IMR-90 (cell line): ENCODE measurements at regions not wholly inside any gene's neighbourhood (a gene's known extent, or its start where the extent isn't known, plus 50 kb on each side); places are given as distances from the start of the nearest gene placed in this dataset.

Source experiments
- ATAC-seq: fragments of 200-7000 bp; cut with Tn5 transposase; 2 replicates; pipeline ENCODE4 v1.9.1; 2020; ENCODE audit warnings: low read depth, mild to moderate bottlenecking, moderate library complexity
- BruUV-seq: library from RNA; stranded (reverse); fragments of 400-500 nt; replicated peaks from 2 replicates; lab custom pipeline; 2021; lab: Mats Ljungman, UMichigan
- CTCF ChIA-PET: fragments of 300-600 bp; formaldehyde crosslinking; extraction: SDS; loops from one replicate; lab custom pipeline; 2021; ENCODE audit warnings: antibody characterized with exemption; lab: Yijun Ruan, JAX
- POLR2A ChIA-PET: fragments of 300-600 bp; sonication (Branson Sonifier 250); formaldehyde crosslinking; loops from one replicate; lab custom pipeline; 2022; ENCODE audit warnings: antibody characterized with exemption; ENCODE audit not compliant: unreplicated experiment; lab: Charles Lee
- DNase-seq: peaks from one replicate; pipeline ENCODE4 v3.0.0; 2013
- H2AFZ ChIP-seq: replicated peaks from 2 replicates; pipeline ENCODE3; 2013; ENCODE audit warnings: low read length, mild to moderate bottlenecking; ENCODE audit not compliant: poor library complexity
- H2AK5ac ChIP-seq: 2 replicates; pipeline ENCODE4 v1.6.1; 2013; ENCODE audit warnings: low read depth, low read length, inconsistent platforms
- H2AK9ac ChIP-seq: replicated peaks from 2 replicates; pipeline ENCODE3; 2013; ENCODE audit warnings: mild to moderate bottlenecking, low read depth, low read length, moderate library complexity; ENCODE audit not compliant: poor library complexity
- H2BK120ac ChIP-seq: 2 replicates; pipeline ENCODE4 v1.6.1; 2013; ENCODE audit warnings: low read depth, low read length, inconsistent platforms
- H2BK15ac ChIP-seq: 3 replicates; pipeline ENCODE4 v1.6.1; 2013; ENCODE audit warnings: low read depth, low read length, inconsistent platforms
- H2BK20ac ChIP-seq: 2 replicates; pipeline ENCODE4 v1.6.1; 2013; ENCODE audit warnings: low read depth, mild to moderate bottlenecking, inconsistent platforms, low read length, moderate library complexity
- H2BK5ac ChIP-seq: 2 replicates; pipeline ENCODE4 v1.6.1; 2013; ENCODE audit warnings: mild to moderate bottlenecking, low read depth, low read length, inconsistent platforms; ENCODE audit not compliant: poor library complexity, severe bottlenecking
- H3K14ac ChIP-seq: replicated peaks from 2 replicates; pipeline ENCODE4 v1.6.1; 2013; ENCODE audit warnings: low read depth, low read length, inconsistent platforms
- H3K18ac ChIP-seq: 2 replicates; pipeline ENCODE4 v1.6.1; 2013; ENCODE audit warnings: low read depth, low read length, control low read depth
- H3K23ac ChIP-seq: 2 replicates; pipeline ENCODE4 v1.6.1; 2013; ENCODE audit warnings: low read depth, low read length, inconsistent platforms
- H3K27ac ChIP-seq: 2 replicates; pipeline ENCODE4 v1.5.1; 2013; ENCODE audit warnings: mild to moderate bottlenecking, control low read depth, low read length; ENCODE audit not compliant: insufficient read depth
- H3K27me3 ChIP-seq: 2 replicates; pipeline ENCODE4 v1.6.1; 2013; ENCODE audit warnings: low read length; ENCODE audit not compliant: control insufficient read depth, insufficient read depth
- H3K36me3 ChIP-seq: 2 replicates; pipeline ENCODE4 v1.6.1; 2013; ENCODE audit warnings: low read length, mixed read lengths; ENCODE audit not compliant: control insufficient read depth, insufficient read depth
- H3K4ac ChIP-seq: 2 replicates; pipeline ENCODE4 v1.6.1; 2013; ENCODE audit warnings: low read depth, low read length, inconsistent platforms
- H3K4me1 ChIP-seq: 2 replicates; pipeline ENCODE4 v1.6.1; 2013; ENCODE audit warnings: low read length, mixed read lengths; ENCODE audit not compliant: control insufficient read depth, insufficient read depth
- H3K4me2 ChIP-seq: 2 replicates; pipeline ENCODE4 v1.6.1; 2013; ENCODE audit warnings: low read depth, mild to moderate bottlenecking, control low read depth, low read length, moderate library complexity
- H3K4me3 ChIP-seq: 2 replicates; pipeline ENCODE4 v1.5.1; 2013; ENCODE audit warnings: low read depth, mild to moderate bottlenecking, control low read depth, low read length, moderate library complexity; ENCODE audit not compliant: insufficient read depth
- H3K56ac ChIP-seq: 2 replicates; pipeline ENCODE4 v1.6.1; 2013; ENCODE audit warnings: low read length, inconsistent platforms; ENCODE audit not compliant: insufficient read depth; ENCODE audit errors: extremely low read depth
- H3K79me1 ChIP-seq, 2 experiments: 2 replicates each; pipeline ENCODE4 v1.6.1; 2013; ENCODE audit warnings: low read length in 2 of 2, inconsistent platforms in 1 of 2, low read depth in 1 of 2
- H3K9ac ChIP-seq: 2 replicates; pipeline ENCODE4 v1.6.1; 2013; ENCODE audit warnings: low read depth, low read length, control low read depth
- H3K9me1 ChIP-seq: 2 replicates; pipeline ENCODE4 v1.6.1; 2013; ENCODE audit warnings: low read length, inconsistent platforms; ENCODE audit not compliant: insufficient read depth
- H3K9me3 ChIP-seq: 2 replicates; pipeline ENCODE4 v1.6.1; 2013; ENCODE audit warnings: low read length; ENCODE audit not compliant: control insufficient read depth, insufficient read depth
- H4K20me1 ChIP-seq: 2 replicates; pipeline ENCODE4 v1.6.1; 2013; ENCODE audit warnings: low read length, inconsistent platforms; ENCODE audit not compliant: insufficient read depth
- H4K5ac ChIP-seq: 2 replicates; pipeline ENCODE4 v1.6.1; 2013; ENCODE audit warnings: mild to moderate bottlenecking, low read depth, low read length, control low read depth
- H4K8ac ChIP-seq, 2 experiments: 2 replicates each; pipeline ENCODE4 v1.6.1; 2013; ENCODE audit warnings: low read depth in 2 of 2, low read length in 2 of 2, control low read depth in 1 of 2, inconsistent platforms in 1 of 2
- H4K91ac ChIP-seq: 2 replicates; pipeline ENCODE4 v1.6.1; 2013; ENCODE audit warnings: low read depth, low read length, inconsistent platforms; ENCODE audit not compliant: insufficient read depth
- CTCF ChIP-seq: conservative IDR thresholded peaks from 2 replicates; pipeline ENCODE4 v1.5.1; 2012; ENCODE audit warnings: mild to moderate bottlenecking, low read depth, low read length, improper control_type of control experiment
- WGBS, 2 experiments: methylation state at CpG; one replicate each; pipeline versions ENCODE4 v1.1.5 to v1.1.7; 2013; ENCODE audit warnings: missing lambda C conversion rate in 2 of 2; ENCODE audit not compliant: insufficient read length in 1 of 2; ENCODE audit errors: extremely low coverage in 2 of 2; 5-methylcytosine and 5-hydroxymethylcytosine counted together
- dilution Hi-C: fragments of 300-500 bp; cut with HindIII; formaldehyde crosslinking; loops from one replicate; pipeline ENCODE4 v1.14.3; 2018; ENCODE audit warnings: low sequenced_read_pairs; ENCODE audit not compliant: unreplicated experiment
- in situ Hi-C: fragments of 300-500 bp; cut with MboI; formaldehyde crosslinking; loops from 3 replicates; pipeline ENCODE4 v1.14.3; 2019; ENCODE audit warnings: low sequenced_read_pairs, inconsistent platforms, mixed read lengths
- intact Hi-C: fragments of 100-400 bp; cut with micrococcal nuclease; formaldehyde crosslinking; loops from 2 replicates; pipeline ENCODE4 v1.10.0; 2022

DNA sequence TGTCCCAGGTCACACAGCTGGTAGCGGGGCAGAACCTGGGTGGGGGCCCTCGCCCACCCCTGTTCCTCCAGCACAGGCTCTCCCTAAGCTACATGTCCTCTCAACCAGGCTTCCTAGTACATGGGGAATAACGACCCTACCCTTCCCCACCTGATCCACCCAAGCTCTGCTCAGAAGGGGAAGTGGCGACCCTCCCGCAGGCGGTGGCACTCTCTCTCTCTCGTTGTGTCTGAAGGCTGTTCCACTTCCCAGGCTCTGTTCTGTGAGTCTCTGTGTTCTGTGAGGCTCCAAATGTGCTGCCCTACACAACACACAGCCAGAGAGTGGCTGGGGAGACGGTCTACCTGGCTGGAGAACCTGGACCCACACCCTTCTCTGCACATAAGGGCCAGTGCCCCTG, 135.8 kb downstream of the COPS8 start:
- Histone ChIP-seq H2BK15ac (peak overlapping the region; percentile 93), H4K5ac (peak overlapping the region; percentile 100), H3K4me1 (peaks cover 25% of the 10 kb centered on the region), H3K23ac (peak overlapping the region; percentile 99), H3K4me3 (no peak overlapping the region), H2AFZ (peak overlapping the region; percentile 39), H3K27ac (peak overlapping the region; percentile 99), H2AK5ac (peak overlapping the region; percentile 100), H3K4me2 (no peak overlapping the region), H2BK5ac (peak overlapping the region; percentile 95), H4K20me1 (no peaks in the 10 kb centered on the region), H4K8ac (peak overlapping the region; percentile 90 to 97), H3K9me1 (peaks cover 11% of the 10 kb centered on the region), H4K91ac (peak overlapping the region; percentile 100), H3K18ac (peak overlapping the region; percentile 98), H3K56ac (peak overlapping the region; percentile 100), H3K14ac (peak overlapping the region; percentile 99), H3K79me1 (peaks cover 0 to 15% of the 10 kb centered on the region in 2 experiments; a peak in 2 of 4 replicates), H3K36me3 (no peaks in the 10 kb centered on the region), H2BK20ac (peak overlapping the region; percentile 100), H3K4ac (peak overlapping the region; percentile 100), H3K9ac (peak overlapping the region; percentile 82), H2BK120ac (peak overlapping the region; percentile 100), H3K9me3 (no peaks in the 10 kb centered on the region), H3K27me3 (no peaks in the 10 kb centered on the region), H2AK9ac (peak overlapping the region; percentile 84)
- in situ Hi-C loops (no loop called here), dilution Hi-C loops (no loop called here), intact Hi-C loops (no loop called here)
- WGBS, 2 experiments, result no CpG with 5 or more reads among the region's 8 CpGs
- ATAC-seq (no peak), DNase-seq (no peak)
- no TSS peak for BruUV-seq
- POLR2A ChIA-PET, result interaction anchor here (0.6 to 2.5 kb wide), 7 partner anchors 19 to 207 kb away, joined by 3 to 11 read pairs (median 3); partner anchors contain the start of gene COL6A3
- CTCF ChIA-PET, result no interaction called here
- no peak for TF ChIP-seq CTCF
